Sigmoid colon (tissue), 6 donors: ENCODE measurements at regions not wholly inside any gene's neighbourhood (a gene's known extent, or its start where the extent isn't known, plus 50 kb on each side); places are given as distances from the start of the nearest gene placed in this dataset.
"Not testable (repeated sequence)": the region's sequence is repeated elsewhere in the genome, so short reads cannot be mapped to it uniquely, and the experiment has no call there.

Experiments
- DNase-seq: peaks from one replicate; pipeline ENCODE4 v3.0.0-alpha.2; 2019
- H3K27ac ChIP-seq, 4 donors: fragments of 200-600 bp; sonication (generic); one replicate each; pipeline ENCODE4 v1.5.1; 2016 to 2019; ENCODE audit warnings: mild to moderate bottlenecking in 1 of 4
- H3K27me3 ChIP-seq, 3 donors: fragments of 200-600 bp; sonication (generic); one replicate each; pipeline ENCODE4 v1.5.1; 2019; ENCODE audit warnings: mild to moderate bottlenecking in 1 of 3
- H3K36me3 ChIP-seq, 4 donors: fragments of 200-600 bp; sonication (generic); one replicate each; pipeline ENCODE4 v1.5.1; 2016 to 2019
- H3K4me1 ChIP-seq, 4 donors: fragments of 200-600 bp; sonication (generic); one replicate each; pipeline ENCODE4 v1.5.1; 2017 to 2019
- H3K4me3 ChIP-seq, 4 donors: fragments of 200-600 bp; sonication (generic); one replicate each; pipeline ENCODE4 v1.5.1; 2017 to 2019; ENCODE audit warnings: mild to moderate bottlenecking in 2 of 4, moderate library complexity in 1 of 4
- H3K9me3 ChIP-seq, 4 donors: fragments of 200-600 bp in 3 of 4; sonication (generic) in 3 of 4; one replicate each; pipeline versions ENCODE4 v1.5.1 to v1.6.1; 2013 to 2019
- CTCF ChIP-seq, 4 experiments: fragments of 450-650 bp in 3 of 4; fragments of 200-600 bp in 1 of 4; IDR thresholded peaks; one replicate each; pipeline ENCODE4 v1.5.1; 2016 to 2019; ENCODE audit warnings: antibody characterized with exemption in 4 of 4, mild to moderate bottlenecking in 3 of 4, moderate library complexity in 2 of 4
- EP300 ChIP-seq, 4 donors: sonication (generic); formaldehyde crosslinking; IDR thresholded peaks; one replicate each; pipeline ENCODE4 v1.6.1; 2017; ENCODE audit warnings: antibody characterized with exemption in 4 of 4
- POLR2A ChIP-seq, 2 donors: fragments of 450-650 bp; IDR thresholded peaks; one replicate each; pipeline ENCODE4 v1.6.1; 2016; ENCODE audit warnings: antibody characterized with exemption in 2 of 2, mild to moderate bottlenecking in 2 of 2, moderate library complexity in 2 of 2
- POLR2AphosphoS5 ChIP-seq, 4 donors: sonication (generic); formaldehyde crosslinking; IDR thresholded peaks; one replicate each; pipeline ENCODE4 v1.6.1; 2017; ENCODE audit warnings: antibody characterized with exemption in 4 of 4
- whole genome bisulfite sequencing, 2 donors: extraction: QIAGEN DNeasy Blood & Tissue Kit; methylation state at CpG; one replicate each; pipeline ENCODE4 v1.1.7; 2013; 5-methylcytosine and 5-hydroxymethylcytosine counted together
- intact Hi-C: fragments of 100-400 bp; cut with DNase I; formaldehyde crosslinking; loops from one replicate; pipeline ENCODE4 v1.15.1; 2023
- donor health status: healthy with polysubstance abuse.
- donor health status: healthy.

- intact Hi-C loops: no loop called here
- Histone ChIP-seq H3K9me3 (no peaks in the 10 kb centered on the region), H3K4me3 (no peak overlapping the region), H3K36me3 (no peaks in the 10 kb centered on the region), H3K4me1 (no peaks in the 10 kb centered on the region), H3K27ac (no peak overlapping the region), H3K27me3 (peaks cover 0 to 3% (median 0%) of the 10 kb centered on the region in 3 donors)
- TF ChIP-seq CTCF (IDR thresholded peaks at IDR 0.05) (no peak), POLR2A (IDR thresholded peaks at IDR 0.05) (no peak), POLR2AphosphoS5 (IDR thresholded peaks at IDR 0.05) (no peak), EP300 (IDR thresholded peaks at IDR 0.05) (no peak)
- DNase-seq: no peak
- 85 to 87% methylated on average over 41 of the region's 41 CpGs for WGBS, 2 donors
These were observed 760.4 kb downstream of the TMEM121 start for GRCh38 chr14:106286697-106287290.

GRCh38 chr14:106287506-106287905 is 761.1 kb downstream of the TMEM121 start:
- no peaks in the 10 kb centered on the region for H3K4me1 ChIP-seq
- no peak overlapping the region for H3K27ac ChIP-seq
- H3K36me3 ChIP-seq: no peaks in the 10 kb centered on the region
- H3K9me3 ChIP-seq: no peaks in the 10 kb centered on the region
- intact Hi-C loops: no loop called here
- no peak for TF ChIP-seq CTCF (IDR thresholded peaks at IDR 0.05)
- no peak for TF ChIP-seq POLR2AphosphoS5 (IDR thresholded peaks at IDR 0.05)
- H3K27me3 ChIP-seq: peaks cover 0 to 3% (median 0%) of the 10 kb centered on the region in 3 donors
- H3K4me3 ChIP-seq: no peak overlapping the region
- DNase-seq: no peak
- WGBS, 2 donors: 89 to 94% methylated on average over 29 of the region's 29 CpGs

GRCh38 chr14:106291626-106292025 is 765.2 kb downstream of the TMEM121 start:
- Histone ChIP-seq H3K27me3 (peaks cover 0 to 3% (median 0%) of the 10 kb centered on the region in 3 donors), H3K4me3 (no peak overlapping the region)
- WGBS, 2 donors: 66 to 77% methylated on average over 2 of the region's 2 CpGs

GRCh38 chr14:106294324-106294723 is 767.9 kb downstream of the TMEM121 start:
- TF ChIP-seq POLR2A (IDR thresholded peaks at IDR 0.05) (no peak), EP300 (IDR thresholded peaks at IDR 0.05) (no peak), CTCF (IDR thresholded peaks at IDR 0.05) (no peak), POLR2AphosphoS5 (IDR thresholded peaks at IDR 0.05) (no peak)
- 3 to 13% methylated on average over 1 of the region's 1 CpG for WGBS, 2 donors
- no peaks in the 10 kb centered on the region for H3K4me1 ChIP-seq
- H3K36me3 ChIP-seq: no peaks in the 10 kb centered on the region
- peaks cover 0 to 3% (median 0%) of the 10 kb centered on the region in 3 donors for H3K27me3 ChIP-seq
- no peak overlapping the region for H3K27ac ChIP-seq
- H3K4me3 ChIP-seq: no peak overlapping the region
- peaks cover 0 to 5% (median 1%) of the 10 kb centered on the region in 4 donors for H3K9me3 ChIP-seq
- no peak for DNase-seq
- intact Hi-C loops: no loop called here

More at GRCh38 chr14:106291626-106292025, 765.2 kb downstream of the TMEM121 start:
- TF ChIP-seq POLR2A (IDR thresholded peaks at IDR 0.05): no peak
- no peak for TF ChIP-seq CTCF (IDR thresholded peaks at IDR 0.05)
- no peak for TF ChIP-seq EP300 (IDR thresholded peaks at IDR 0.05)
- no peak for TF ChIP-seq POLR2AphosphoS5 (IDR thresholded peaks at IDR 0.05)
- Histone ChIP-seq H3K4me1 (no peaks in the 10 kb centered on the region), H3K36me3 (no peaks in the 10 kb centered on the region), H3K27ac (no peak overlapping the region), H3K9me3 (no peaks in the 10 kb centered on the region)
- no peak for DNase-seq
- intact Hi-C loops: no loop called here

GRCh38 chr14:106300951-106301510 is 774.6 kb downstream of the TMEM121 start:
- H3K4me1 ChIP-seq, H3K27me3 ChIP-seq, H3K9me3 ChIP-seq, DNase-seq, intact Hi-C loops, H3K27ac ChIP-seq, H3K36me3 ChIP-seq, H3K4me3 ChIP-seq: not testable (repeated sequence)
- 37 to 68% methylated on average over 2 of the region's 2 CpGs for whole genome bisulfite sequencing, 2 donors

- H3K27me3 ChIP-seq, H3K4me1 ChIP-seq, H3K4me3 ChIP-seq, H3K27ac ChIP-seq, H3K36me3 ChIP-seq, DNase-seq, intact Hi-C loops, H3K9me3 ChIP-seq: not testable (repeated sequence)
- 59 to 81% methylated on average over 4 of the region's 4 CpGs for WGBS, 2 donors
These were observed 775.2 kb downstream of the TMEM121 start for GRCh38 chr14:106301609-106302008.
